ENCODE measurements at regions not wholly inside any gene's neighbourhood (a gene's known extent, or its start where the extent isn't known, plus 50 kb on each side); places are given as distances from the start of the nearest gene placed in this dataset.

DNA sequence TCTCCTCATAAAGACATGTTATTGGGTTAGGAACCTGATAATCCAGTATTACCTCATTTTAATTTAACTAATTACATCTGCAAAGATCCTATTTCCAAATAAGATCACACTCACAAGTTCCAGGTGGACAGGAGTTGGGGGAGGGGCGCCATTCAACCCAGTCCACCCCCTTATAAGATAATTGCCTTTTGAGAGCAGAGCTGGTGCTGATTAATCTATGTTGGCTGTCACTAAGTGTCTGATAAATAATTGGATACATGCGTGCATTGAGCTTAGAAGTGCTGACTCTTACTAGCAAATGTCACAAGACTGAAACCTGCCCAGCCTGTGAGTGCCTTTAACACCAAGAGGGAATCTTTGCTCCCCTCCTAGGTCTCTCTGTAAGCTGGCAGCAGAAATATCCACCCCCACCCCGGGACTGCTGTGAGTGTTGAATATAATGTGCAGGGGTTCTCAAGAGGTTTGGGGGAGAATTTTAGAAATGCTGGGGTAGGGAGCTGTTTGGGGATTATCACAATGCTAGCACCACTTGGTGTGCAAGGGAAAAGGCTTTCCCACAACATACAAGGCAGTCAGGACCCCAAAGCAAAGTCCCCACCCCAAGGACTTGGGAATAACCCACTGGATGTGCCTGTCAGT is 87.5 kb downstream of the ANKRD60 start:
- Histone ChIP-seq H3K9ac (ENCODE audit: low read length in 5 of 5) (no peak overlapping the region), H3K4me1 (ENCODE audit: control insufficient read depth in 5 of 5, insufficient read depth in 5 of 5, low read length in 5 of 5) (no peaks in the 10 kb centered on the region), H3K27ac (ENCODE audit: low read depth, low read length) (no peak overlapping the region), H3K27me3 (ENCODE audit: control insufficient read depth in 5 of 5, insufficient read depth in 4 of 5, low read length in 5 of 5) (peaks cover 6 to 21% (median 18%) of the 10 kb centered on the region in 5 donors), H3K36me3 (ENCODE audit: control insufficient read depth in 5 of 5, insufficient read depth in 5 of 5, low read length in 5 of 5) (no peaks in the 10 kb centered on the region), H3K4me3 (ENCODE audit: low read depth in 1 of 5, low read length in 5 of 5) (no peak overlapping the region), H3K9me3 (ENCODE audit: control insufficient read depth in 5 of 5, low read length in 5 of 5) (peaks cover 0 to 4% (median 0%) of the 10 kb centered on the region in 5 donors)

DNA sequence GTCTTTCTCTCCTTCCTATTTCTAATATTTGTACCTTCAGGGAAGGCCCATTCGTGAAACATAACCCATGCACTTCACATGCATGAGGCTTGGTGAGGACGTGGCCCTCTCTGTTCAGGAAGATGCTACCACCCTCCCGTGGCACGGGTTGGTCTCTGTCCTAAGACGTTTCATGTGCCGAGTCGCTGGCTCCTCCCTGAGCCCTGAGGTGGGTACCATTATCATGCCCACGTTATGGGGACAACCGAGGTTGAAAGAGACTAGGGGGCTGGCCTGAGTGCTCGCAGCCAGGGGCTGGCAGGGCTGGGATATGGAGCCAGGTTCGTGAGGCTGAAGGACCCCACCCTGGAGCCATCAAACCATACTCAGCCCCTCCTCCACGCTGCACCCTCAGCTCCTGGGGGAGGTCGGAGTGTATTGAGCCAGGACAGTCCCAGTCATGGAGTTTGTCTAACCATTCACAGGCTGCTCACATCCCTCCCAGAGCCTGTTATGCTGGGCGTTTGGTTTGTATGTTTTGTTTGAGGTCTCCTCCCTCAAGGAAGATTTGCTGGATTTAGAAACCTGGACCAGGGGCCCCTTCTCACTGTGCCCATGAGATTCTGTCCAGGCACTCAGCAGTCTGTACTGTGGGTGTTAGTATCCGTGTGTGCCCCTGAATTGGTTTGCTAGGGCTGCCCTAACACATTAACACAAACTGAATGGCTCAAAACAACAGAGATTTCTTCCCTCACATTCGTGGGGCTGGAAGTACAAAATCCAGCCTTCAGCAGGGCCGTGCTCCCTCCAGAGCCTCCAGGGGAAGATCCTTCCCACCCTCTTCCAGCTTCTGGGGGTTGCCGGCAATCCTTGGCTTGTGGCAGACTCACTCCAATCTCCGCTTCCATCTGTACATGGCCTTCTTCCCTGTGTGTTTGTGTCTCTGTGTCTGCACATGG is 88.3 kb downstream of the ANKRD60 start:
- Histone ChIP-seq H3K27me3 (ENCODE audit: control insufficient read depth in 5 of 5, insufficient read depth in 4 of 5, low read length in 5 of 5) (peaks cover 9 to 26% (median 23%) of the 10 kb centered on the region in 5 donors), H3K27ac (ENCODE audit: low read depth, low read length) (no peak overlapping the region), H3K9ac (ENCODE audit: low read length in 5 of 5) (no peak overlapping the region), H3K36me3 (ENCODE audit: control insufficient read depth in 5 of 5, insufficient read depth in 5 of 5, low read length in 5 of 5) (no peaks in the 10 kb centered on the region), H3K9me3 (ENCODE audit: control insufficient read depth in 5 of 5, low read length in 5 of 5) (peaks cover 0 to 4% (median 0%) of the 10 kb centered on the region in 5 donors), H3K4me3 (ENCODE audit: low read depth in 1 of 5, low read length in 5 of 5) (no peak overlapping the region), H3K4me1 (ENCODE audit: control insufficient read depth in 5 of 5, insufficient read depth in 5 of 5, low read length in 5 of 5) (peaks cover 0 to 4% (median 0%) of the 10 kb centered on the region in 5 donors)

DNA sequence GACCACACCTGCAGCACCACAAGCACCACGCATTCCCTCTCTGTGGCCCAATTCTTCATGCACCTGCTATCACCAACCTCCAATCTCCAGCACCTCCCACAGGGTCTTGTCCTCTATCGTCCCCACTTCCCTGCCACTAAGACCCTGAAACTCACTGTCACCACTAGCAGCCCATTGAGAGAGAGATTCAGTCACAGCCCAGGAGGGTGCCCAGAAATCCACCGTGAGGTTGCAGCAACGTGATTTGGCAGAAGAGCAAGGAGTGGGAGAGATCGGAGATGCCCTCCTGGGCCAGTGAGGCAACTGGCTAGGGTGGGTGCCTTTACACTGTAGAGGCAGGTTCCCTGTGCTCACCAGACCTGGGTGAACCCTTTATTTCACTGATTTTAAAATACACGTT is 90.1 kb downstream of the ANKRD60 start:
- peaks cover 0 to 4% (median 0%) of the 10 kb centered on the region in 5 donors for H3K9me3 ChIP-seq (ENCODE audit: control insufficient read depth in 5 of 5, low read length in 5 of 5)
- peaks cover 0 to 5% (median 0%) of the 10 kb centered on the region in 5 donors for H3K4me1 ChIP-seq (ENCODE audit: control insufficient read depth in 5 of 5, insufficient read depth in 5 of 5, low read length in 5 of 5)
- no peak overlapping the region for H3K4me3 ChIP-seq (ENCODE audit: low read depth in 1 of 5, low read length in 5 of 5)
- H3K36me3 ChIP-seq (ENCODE audit: control insufficient read depth in 5 of 5, insufficient read depth in 5 of 5, low read length in 5 of 5) = no peaks in the 10 kb centered on the region
- no peak overlapping the region for H3K27ac ChIP-seq (ENCODE audit: low read depth, low read length)
- no peak overlapping the region for H3K9ac ChIP-seq (ENCODE audit: low read length in 5 of 5)
- peaks cover 9 to 30% (median 23%) of the 10 kb centered on the region in 5 donors for H3K27me3 ChIP-seq (ENCODE audit: control insufficient read depth in 5 of 5, insufficient read depth in 4 of 5, low read length in 5 of 5)

DNA sequence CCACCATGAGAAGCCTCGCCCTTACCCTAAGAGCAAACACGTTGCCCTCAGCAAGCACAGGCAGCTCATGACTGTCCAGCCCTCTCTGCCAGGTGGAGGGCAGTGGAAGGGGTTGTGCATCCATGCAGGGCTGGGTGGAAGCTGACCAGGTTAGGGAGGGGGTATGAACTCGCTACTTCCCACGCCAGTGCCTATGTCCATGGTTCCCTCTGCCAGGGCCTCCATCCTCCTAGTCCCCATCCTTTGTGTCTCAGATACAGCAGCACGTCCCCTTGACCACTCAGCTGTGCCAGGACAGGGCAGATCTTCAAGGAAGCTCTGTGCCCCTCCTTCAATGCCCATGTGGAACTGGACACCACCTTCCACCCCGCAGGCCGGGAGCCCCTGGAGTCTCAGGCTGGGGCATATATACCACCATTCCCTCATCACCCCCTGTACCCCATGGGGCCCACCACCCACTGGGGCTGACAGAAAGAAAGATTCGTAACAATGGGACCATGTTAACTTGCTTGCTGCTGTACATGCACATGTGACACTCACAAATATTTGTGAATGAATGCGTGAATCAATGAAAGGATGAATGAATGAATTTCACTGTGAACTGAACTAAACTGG is 90.7 kb downstream of the ANKRD60 start:
- Histone ChIP-seq H3K36me3 (ENCODE audit: control insufficient read depth in 5 of 5, insufficient read depth in 5 of 5, low read length in 5 of 5) (no peaks in the 10 kb centered on the region), H3K9me3 (ENCODE audit: control insufficient read depth in 5 of 5, low read length in 5 of 5) (peaks cover 0 to 4% (median 0%) of the 10 kb centered on the region in 5 donors), H3K27ac (ENCODE audit: low read depth, low read length) (no peak overlapping the region), H3K9ac (ENCODE audit: low read length in 5 of 5) (no peak overlapping the region), H3K4me1 (ENCODE audit: control insufficient read depth in 5 of 5, insufficient read depth in 5 of 5, low read length in 5 of 5) (peaks cover 0 to 12% (median 6%) of the 10 kb centered on the region in 5 donors), H3K4me3 (ENCODE audit: low read depth in 1 of 5, low read length in 5 of 5) (no peak overlapping the region), H3K27me3 (ENCODE audit: control insufficient read depth in 5 of 5, insufficient read depth in 4 of 5, low read length in 5 of 5) (peaks cover 9 to 30% (median 23%) of the 10 kb centered on the region in 5 donors)

- Histone ChIP-seq H3K27ac (ENCODE audit: low read depth, low read length) (no peak overlapping the region), H3K9ac (ENCODE audit: low read length in 5 of 5) (no peak overlapping the region), H3K4me3 (ENCODE audit: low read depth in 1 of 5, low read length in 5 of 5) (no peak overlapping the region), H3K9me3 (ENCODE audit: control insufficient read depth in 5 of 5, low read length in 5 of 5) (peaks cover 0 to 4% (median 0%) of the 10 kb centered on the region in 5 donors), H3K27me3 (ENCODE audit: control insufficient read depth in 5 of 5, insufficient read depth in 4 of 5, low read length in 5 of 5) (peaks cover 9 to 30% (median 23%) of the 10 kb centered on the region in 5 donors), H3K4me1 (ENCODE audit: control insufficient read depth in 5 of 5, insufficient read depth in 5 of 5, low read length in 5 of 5) (peaks cover 0 to 12% (median 7%) of the 10 kb centered on the region in 5 donors), H3K36me3 (ENCODE audit: control insufficient read depth in 5 of 5, insufficient read depth in 5 of 5, low read length in 5 of 5) (no peaks in the 10 kb centered on the region)
These were observed 91.2 kb downstream of the ANKRD60 start for GRCh38 chr20:58137236-58137635.

GRCh38 chr20:58136149-58136484 is 92.3 kb downstream of the ANKRD60 start:
- H3K27ac ChIP-seq (ENCODE audit: low read depth, low read length) = no peak overlapping the region
- no peaks in the 10 kb centered on the region for H3K36me3 ChIP-seq (ENCODE audit: control insufficient read depth in 5 of 5, insufficient read depth in 5 of 5, low read length in 5 of 5)
- H3K27me3 ChIP-seq (ENCODE audit: control insufficient read depth in 5 of 5, insufficient read depth in 4 of 5, low read length in 5 of 5) = peaks cover 9 to 30% (median 19%) of the 10 kb centered on the region in 5 donors
- peaks cover 0 to 20% (median 16%) of the 10 kb centered on the region in 5 donors for H3K4me1 ChIP-seq (ENCODE audit: control insufficient read depth in 5 of 5, insufficient read depth in 5 of 5, low read length in 5 of 5)
- peaks cover 0 to 4% (median 0%) of the 10 kb centered on the region in 5 donors for H3K9me3 ChIP-seq (ENCODE audit: control insufficient read depth in 5 of 5, low read length in 5 of 5)
- no peak overlapping the region for H3K4me3 ChIP-seq (ENCODE audit: low read depth in 1 of 5, low read length in 5 of 5)
- H3K9ac ChIP-seq (ENCODE audit: low read length in 5 of 5) = no peak overlapping the region

DNA sequence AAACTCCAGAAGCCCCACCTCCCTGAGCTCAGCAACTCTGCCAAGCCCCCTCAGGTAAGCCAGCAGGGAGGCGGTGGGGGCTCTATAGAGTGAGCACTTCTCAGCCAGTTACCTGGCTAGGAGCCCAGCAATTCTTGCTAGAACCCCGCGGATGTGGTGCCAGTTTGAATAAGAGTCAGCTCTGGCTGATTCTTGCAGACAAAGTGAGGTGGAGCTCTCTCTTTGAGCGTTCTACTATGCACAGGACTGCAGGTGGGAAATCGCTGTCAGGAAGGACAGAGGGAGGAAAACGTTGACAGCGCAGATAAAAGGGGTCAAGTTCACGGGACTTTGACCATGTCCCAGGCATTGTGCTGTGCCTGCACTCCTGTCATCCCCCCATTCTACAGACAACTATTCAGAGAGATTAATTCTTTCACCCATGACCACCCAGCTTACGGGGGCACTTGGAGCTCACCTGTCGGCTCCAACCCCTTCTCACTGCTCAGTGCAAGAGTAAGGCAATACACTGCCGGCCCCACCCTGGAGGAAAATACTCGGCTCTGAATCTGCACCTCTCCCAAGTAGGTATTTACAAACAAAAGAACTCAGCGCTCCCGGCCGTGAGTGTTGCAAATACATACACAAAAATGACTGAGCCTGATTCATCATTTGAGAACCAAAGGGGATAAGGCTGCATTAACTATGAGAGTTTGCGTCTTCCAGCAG is 92.9 kb downstream of the ANKRD60 start:
- H3K9me3 ChIP-seq (ENCODE audit: control insufficient read depth in 5 of 5, low read length in 5 of 5) = peaks cover 0 to 4% (median 0%) of the 10 kb centered on the region in 5 donors
- H3K4me1 ChIP-seq (ENCODE audit: control insufficient read depth in 5 of 5, insufficient read depth in 5 of 5, low read length in 5 of 5) = peaks cover 0 to 20% (median 17%) of the 10 kb centered on the region in 5 donors
- H3K4me3 ChIP-seq (ENCODE audit: low read depth in 1 of 5, low read length in 5 of 5) = no peak overlapping the region
- no peaks in the 10 kb centered on the region for H3K36me3 ChIP-seq (ENCODE audit: control insufficient read depth in 5 of 5, insufficient read depth in 5 of 5, low read length in 5 of 5)
- no peak overlapping the region for H3K9ac ChIP-seq (ENCODE audit: low read length in 5 of 5)
- no peak overlapping the region for H3K27ac ChIP-seq (ENCODE audit: low read depth, low read length)
- peaks cover 9 to 30% (median 19%) of the 10 kb centered on the region in 5 donors for H3K27me3 ChIP-seq (ENCODE audit: control insufficient read depth in 5 of 5, insufficient read depth in 4 of 5, low read length in 5 of 5)

DNA sequence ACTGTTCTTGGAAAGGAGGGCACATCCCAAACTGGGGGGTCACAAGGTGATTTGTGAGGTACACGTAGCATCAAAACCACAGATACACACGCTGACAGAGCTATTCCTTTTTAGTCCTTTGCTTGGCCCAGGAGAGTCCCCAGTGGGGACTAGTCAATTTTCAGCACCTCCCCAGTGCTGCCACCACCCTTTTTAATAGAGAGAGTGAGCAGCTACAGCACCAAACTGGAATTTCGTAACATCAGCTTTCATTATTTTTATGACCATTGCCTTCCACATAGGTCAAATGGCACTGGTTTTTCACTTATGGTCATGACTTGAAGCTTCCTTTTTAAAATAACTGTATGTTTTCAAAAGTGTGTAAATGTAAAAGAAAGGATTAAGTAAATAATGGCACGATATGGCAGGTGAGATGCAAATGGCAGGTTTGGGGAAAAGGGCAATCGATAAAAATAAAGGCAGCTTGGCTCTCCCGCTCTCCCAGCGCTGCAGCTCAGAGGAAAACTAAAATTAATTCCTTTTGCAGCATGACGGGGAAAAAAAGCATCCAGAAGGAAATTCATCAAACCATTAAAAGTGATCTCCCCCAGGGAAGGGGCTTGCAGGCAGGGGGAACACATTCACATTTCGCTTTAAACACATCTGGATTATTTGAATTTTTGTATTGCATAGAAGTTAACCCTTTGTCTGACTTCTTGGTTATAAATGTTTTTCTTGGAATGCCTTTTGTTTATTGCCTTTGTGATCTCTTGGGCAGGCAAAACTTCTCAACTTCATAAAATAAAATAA is 95.2 kb downstream of the ANKRD60 start:
- H3K9ac ChIP-seq (ENCODE audit: low read length in 5 of 5) = no peak overlapping the region
- no peaks in the 10 kb centered on the region for H3K9me3 ChIP-seq (ENCODE audit: control insufficient read depth in 5 of 5, low read length in 5 of 5)
- H3K27ac ChIP-seq (ENCODE audit: low read depth, low read length) = no peak overlapping the region
- peaks cover 0 to 20% (median 17%) of the 10 kb centered on the region in 5 donors for H3K4me1 ChIP-seq (ENCODE audit: control insufficient read depth in 5 of 5, insufficient read depth in 5 of 5, low read length in 5 of 5)
- H3K27me3 ChIP-seq (ENCODE audit: control insufficient read depth in 5 of 5, insufficient read depth in 4 of 5, low read length in 5 of 5) = peaks cover 9 to 30% (median 18%) of the 10 kb centered on the region in 5 donors
- no peaks in the 10 kb centered on the region for H3K36me3 ChIP-seq (ENCODE audit: control insufficient read depth in 5 of 5, insufficient read depth in 5 of 5, low read length in 5 of 5)
- no peak overlapping the region for H3K4me3 ChIP-seq (ENCODE audit: low read depth in 1 of 5, low read length in 5 of 5)

Measured in subcutaneous abdominal adipose tissue (tissue), 5 donors.